ENCODE measurements at regions not wholly inside any gene's neighbourhood (a gene's known extent, or its start where the extent isn't known, plus 50 kb on each side); places are given as distances from the start of the nearest gene placed in this dataset.

DNA sequence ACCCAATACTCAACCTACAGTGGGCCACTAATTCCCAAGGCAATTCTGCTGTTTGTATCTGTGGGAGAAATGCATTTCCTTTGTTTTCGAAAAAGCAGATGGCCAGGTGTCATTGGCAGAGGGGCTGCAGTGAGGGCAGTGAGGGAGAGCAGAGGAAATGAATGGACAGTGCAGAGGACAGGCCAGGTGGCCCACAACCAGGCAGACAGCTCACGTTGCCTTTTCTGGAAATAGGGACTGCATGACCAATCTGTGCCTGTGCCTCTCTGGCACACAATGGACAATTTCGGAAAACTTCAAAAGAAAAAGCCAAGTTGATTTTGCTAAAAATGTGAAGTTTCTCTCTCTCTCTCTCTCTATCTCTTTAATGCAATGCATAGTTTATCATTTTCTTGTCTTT lies 52.6 kb upstream of the ETS2 start:
- no peak overlapping the region for H3K27ac ChIP-seq (ENCODE audit: low read depth, low read length)

DNA sequence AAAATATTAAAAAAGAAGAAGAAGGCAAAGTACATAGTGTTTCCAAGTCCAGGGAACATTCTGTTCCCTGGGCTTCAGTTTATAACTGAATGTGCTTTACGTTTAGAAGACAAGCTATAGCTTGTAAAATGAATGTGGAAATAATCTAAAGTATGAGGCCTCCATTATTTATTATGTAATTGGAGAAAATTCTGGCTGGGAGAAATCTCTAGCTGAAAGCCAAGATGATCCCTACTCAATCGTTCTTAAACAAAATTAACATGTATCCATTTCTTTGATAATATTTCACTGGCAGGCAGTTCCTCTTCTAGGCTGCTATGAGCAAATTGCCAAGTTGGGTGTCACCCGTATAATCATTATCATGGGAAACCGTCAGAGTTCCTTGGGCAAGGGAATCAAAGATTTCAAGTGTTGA lies 52.2 kb upstream of the ETS2 start:
- Histone ChIP-seq H3K4me2 (ENCODE audit: low read depth, low read length, poor library complexity, severe bottlenecking) (no peak overlapping the region), H2AFZ (ENCODE audit: low read depth, low read length, severe bottlenecking) (no peak overlapping the region), H3K27me3 (ENCODE audit: low read length) (no peaks in the 10 kb centered on the region), H3K4me3 (ENCODE audit: insufficient read depth, low read length, poor library complexity, severe bottlenecking) (no peak overlapping the region), H3F3A (ENCODE audit: insufficient read depth) (no peaks in the 10 kb centered on the region), H4K20me1 (ENCODE audit: low read depth, low read length) (no peaks in the 10 kb centered on the region), H3K36me3 (ENCODE audit: low read length) (no peaks in the 10 kb centered on the region), H3K9me3 (ENCODE audit: insufficient read depth, low read length) (no peaks in the 10 kb centered on the region), H3K27ac (ENCODE audit: low read depth, low read length) (no peak overlapping the region), H3K9me2 (replicated peaks; ENCODE audit: insufficient read depth, low read length) (no peaks in the 10 kb centered on the region), H3K79me2 (ENCODE audit: insufficient read depth, low read length) (no peaks in the 10 kb centered on the region), H3K9ac (ENCODE audit: low read length) (no peak overlapping the region)
- no peak for TF ChIP-seq EZH2phosphoT487 (conservative IDR thresholded peaks at IDR 0.05; ENCODE audit: low read length)
- TF ChIP-seq, protein P1, sequence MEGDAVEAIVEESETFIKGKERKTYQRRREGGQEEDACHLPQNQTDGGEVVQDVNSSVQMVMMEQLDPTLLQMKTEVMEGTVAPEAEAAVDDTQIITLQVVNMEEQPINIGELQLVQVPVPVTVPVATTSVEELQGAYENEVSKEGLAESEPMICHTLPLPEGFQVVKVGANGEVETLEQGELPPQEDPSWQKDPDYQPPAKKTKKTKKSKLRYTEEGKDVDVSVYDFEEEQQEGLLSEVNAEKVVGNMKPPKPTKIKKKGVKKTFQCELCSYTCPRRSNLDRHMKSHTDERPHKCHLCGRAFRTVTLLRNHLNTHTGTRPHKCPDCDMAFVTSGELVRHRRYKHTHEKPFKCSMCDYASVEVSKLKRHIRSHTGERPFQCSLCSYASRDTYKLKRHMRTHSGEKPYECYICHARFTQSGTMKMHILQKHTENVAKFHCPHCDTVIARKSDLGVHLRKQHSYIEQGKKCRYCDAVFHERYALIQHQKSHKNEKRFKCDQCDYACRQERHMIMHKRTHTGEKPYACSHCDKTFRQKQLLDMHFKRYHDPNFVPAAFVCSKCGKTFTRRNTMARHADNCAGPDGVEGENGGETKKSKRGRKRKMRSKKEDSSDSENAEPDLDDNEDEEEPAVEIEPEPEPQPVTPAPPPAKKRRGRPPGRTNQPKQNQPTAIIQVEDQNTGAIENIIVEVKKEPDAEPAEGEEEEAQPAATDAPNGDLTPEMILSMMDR (IDR thresholded peaks at IDR 0.05; ENCODE audit: insufficient read depth, low read length, poor library complexity, severe bottlenecking), result no peak

More for the DNA sequence above, 52.6 kb upstream of the ETS2 start:
- no peaks in the 10 kb centered on the region for H3K36me3 ChIP-seq (ENCODE audit: low read length)
- H3K79me2 ChIP-seq (ENCODE audit: insufficient read depth, low read length), result no peaks in the 10 kb centered on the region
- no peak overlapping the region for H2AFZ ChIP-seq (ENCODE audit: low read depth, low read length, severe bottlenecking)
- H3F3A ChIP-seq (ENCODE audit: insufficient read depth), result no peaks in the 10 kb centered on the region
- no peak overlapping the region for H3K4me2 ChIP-seq (ENCODE audit: low read depth, low read length, poor library complexity, severe bottlenecking)
- TF ChIP-seq, protein P1 (IDR thresholded peaks at IDR 0.05; ENCODE audit: insufficient read depth, low read length, poor library complexity, severe bottlenecking), result no peak
- no peak for TF ChIP-seq EZH2phosphoT487 (conservative IDR thresholded peaks at IDR 0.05; ENCODE audit: low read length)
- H4K20me1 ChIP-seq (ENCODE audit: low read depth, low read length), result no peaks in the 10 kb centered on the region
- H3K9me2 ChIP-seq (replicated peaks; ENCODE audit: insufficient read depth, low read length), result no peaks in the 10 kb centered on the region
- no peak overlapping the region for H3K9ac ChIP-seq (ENCODE audit: low read length)
- no peak overlapping the region for H3K4me3 ChIP-seq (ENCODE audit: insufficient read depth, low read length, poor library complexity, severe bottlenecking)
- H3K27me3 ChIP-seq (ENCODE audit: low read length), result no peaks in the 10 kb centered on the region
- H3K9me3 ChIP-seq (ENCODE audit: insufficient read depth, low read length), result no peaks in the 10 kb centered on the region

Data from SU-DHL-6 (cell line).